ENCODE measurements at regions not wholly inside any gene's neighbourhood (a gene's known extent, or its start where the extent isn't known, plus 50 kb on each side); places are given as distances from the start of the nearest gene placed in this dataset.

GRCh38 chr13:40480915-40481516, 185.4 kb downstream of the FOXO1 start:
- Histone ChIP-seq H3K27me3 (no peaks in the 10 kb centered on the region), H3K4me3 (no peak overlapping the region), H3K36me3 (no peaks in the 10 kb centered on the region), H3K9me3 (no peaks in the 10 kb centered on the region), H3K4me1 (no peaks in the 10 kb centered on the region), H3K27ac (no peak overlapping the region)
- intact Hi-C loops (cut with DNase I; ENCODE audit: low total_unique reads) = no loop called here
- DNase-seq (ENCODE audit: low spot score in 2 of 2) = no peak
- TF ChIP-seq, protein P1, sequence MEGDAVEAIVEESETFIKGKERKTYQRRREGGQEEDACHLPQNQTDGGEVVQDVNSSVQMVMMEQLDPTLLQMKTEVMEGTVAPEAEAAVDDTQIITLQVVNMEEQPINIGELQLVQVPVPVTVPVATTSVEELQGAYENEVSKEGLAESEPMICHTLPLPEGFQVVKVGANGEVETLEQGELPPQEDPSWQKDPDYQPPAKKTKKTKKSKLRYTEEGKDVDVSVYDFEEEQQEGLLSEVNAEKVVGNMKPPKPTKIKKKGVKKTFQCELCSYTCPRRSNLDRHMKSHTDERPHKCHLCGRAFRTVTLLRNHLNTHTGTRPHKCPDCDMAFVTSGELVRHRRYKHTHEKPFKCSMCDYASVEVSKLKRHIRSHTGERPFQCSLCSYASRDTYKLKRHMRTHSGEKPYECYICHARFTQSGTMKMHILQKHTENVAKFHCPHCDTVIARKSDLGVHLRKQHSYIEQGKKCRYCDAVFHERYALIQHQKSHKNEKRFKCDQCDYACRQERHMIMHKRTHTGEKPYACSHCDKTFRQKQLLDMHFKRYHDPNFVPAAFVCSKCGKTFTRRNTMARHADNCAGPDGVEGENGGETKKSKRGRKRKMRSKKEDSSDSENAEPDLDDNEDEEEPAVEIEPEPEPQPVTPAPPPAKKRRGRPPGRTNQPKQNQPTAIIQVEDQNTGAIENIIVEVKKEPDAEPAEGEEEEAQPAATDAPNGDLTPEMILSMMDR (IDR thresholded peaks at IDR 0.05) = no peak
- TF ChIP-seq POLR2A (IDR thresholded peaks at IDR 0.05) (no peak), POLR2AphosphoS5 (IDR thresholded peaks at IDR 0.05) (no peak)

- no peak for DNase-seq (ENCODE audit: low spot score in 2 of 2)
- H3K4me3 ChIP-seq = no peak overlapping the region
- H3K36me3 ChIP-seq = no peaks in the 10 kb centered on the region
- intact Hi-C loops (cut with DNase I; ENCODE audit: low total_unique reads) = no loop called here
- no peaks in the 10 kb centered on the region for H3K9me3 ChIP-seq
- H3K27ac ChIP-seq = no peak overlapping the region
- TF ChIP-seq POLR2AphosphoS5 (IDR thresholded peaks at IDR 0.05) (no peak), POLR2A (IDR thresholded peaks at IDR 0.05) (no peak)
- TF ChIP-seq, protein P1 (IDR thresholded peaks at IDR 0.05) = no peak
- H3K27me3 ChIP-seq = no peaks in the 10 kb centered on the region
- no peaks in the 10 kb centered on the region for H3K4me1 ChIP-seq
Measured at GRCh38 chr13:40483601-40484000, 182.8 kb downstream of the FOXO1 start.

- H3K4me3 ChIP-seq = no peak overlapping the region
- no peaks in the 10 kb centered on the region for H3K36me3 ChIP-seq
- intact Hi-C loops (cut with DNase I; ENCODE audit: low total_unique reads) = no loop called here
- TF ChIP-seq POLR2AphosphoS5 (IDR thresholded peaks at IDR 0.05) = no peak
- TF ChIP-seq, protein P1 (IDR thresholded peaks at IDR 0.05) = no peak
- no peak for TF ChIP-seq POLR2A (IDR thresholded peaks at IDR 0.05)
- no peak overlapping the region for H3K27ac ChIP-seq
- DNase-seq (ENCODE audit: low spot score in 2 of 2) = no peak
- no peaks in the 10 kb centered on the region for H3K27me3 ChIP-seq
- no peaks in the 10 kb centered on the region for H3K9me3 ChIP-seq
- H3K4me1 ChIP-seq = no peaks in the 10 kb centered on the region
Measured at GRCh38 chr13:40484101-40484800, 182.2 kb downstream of the FOXO1 start.

DNA sequence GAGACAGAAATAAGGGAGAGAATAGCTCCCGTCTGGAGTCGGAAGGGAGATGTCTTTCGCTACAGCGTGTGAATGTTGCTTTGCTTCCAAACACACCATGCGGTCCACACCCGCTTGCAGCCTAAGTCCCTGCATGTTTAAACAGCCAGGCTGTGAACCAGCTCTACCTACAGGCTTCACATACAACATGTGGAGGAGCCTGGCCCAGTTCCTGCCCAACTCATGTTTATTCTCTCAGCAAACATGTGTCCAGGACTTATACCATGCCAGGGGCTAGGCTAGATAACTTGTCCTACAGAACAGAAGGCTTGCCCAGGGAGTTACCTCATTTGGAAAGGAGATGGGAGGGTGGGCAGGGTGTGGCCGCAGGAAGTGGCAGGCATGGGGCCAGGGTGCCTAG, 181.5 kb downstream of the FOXO1 start:
- no peak overlapping the region for H3K27ac ChIP-seq
- no peaks in the 10 kb centered on the region for H3K36me3 ChIP-seq
- H3K4me3 ChIP-seq = no peak overlapping the region
- DNase-seq (ENCODE audit: low spot score in 2 of 2) = no peak
- H3K27me3 ChIP-seq = no peaks in the 10 kb centered on the region
- H3K4me1 ChIP-seq = no peaks in the 10 kb centered on the region
- no peaks in the 10 kb centered on the region for H3K9me3 ChIP-seq
- intact Hi-C loops (cut with DNase I; ENCODE audit: low total_unique reads) = no loop called here
- TF ChIP-seq, protein P1 (IDR thresholded peaks at IDR 0.05) = no peak
- TF ChIP-seq POLR2AphosphoS5 (IDR thresholded peaks at IDR 0.05) (no peak), POLR2A (IDR thresholded peaks at IDR 0.05) (no peak)

Measured in breast epithelium (tissue), 4 donors.